ENCODE measurements at regions not wholly inside any gene's neighbourhood (a gene's known extent, or its start where the extent isn't known, plus 50 kb on each side); places are given as distances from the start of the nearest gene placed in this dataset.

- TF ChIP-seq EZH2 (IDR thresholded peaks at IDR 0.05; ENCODE audit: low read length, missing control alignments) (no peak), CTCF (conservative IDR thresholded peaks at IDR 0.05 in 1 of 2, IDR thresholded peaks at IDR 0.05 in 1 of 2; ENCODE audit: low read depth in 1 of 2, low read length in 2 of 2) (no peak)
These were observed 58.4 kb upstream of the ARL8B start for GRCh38 chr3:5063724-5064123.

Data from fibroblast of lung (primary cell).